ENCODE measurements at regions not wholly inside any gene's neighbourhood (a gene's known extent, or its start where the extent isn't known, plus 50 kb on each side); places are given as distances from the start of the nearest gene placed in this dataset.

DNA sequence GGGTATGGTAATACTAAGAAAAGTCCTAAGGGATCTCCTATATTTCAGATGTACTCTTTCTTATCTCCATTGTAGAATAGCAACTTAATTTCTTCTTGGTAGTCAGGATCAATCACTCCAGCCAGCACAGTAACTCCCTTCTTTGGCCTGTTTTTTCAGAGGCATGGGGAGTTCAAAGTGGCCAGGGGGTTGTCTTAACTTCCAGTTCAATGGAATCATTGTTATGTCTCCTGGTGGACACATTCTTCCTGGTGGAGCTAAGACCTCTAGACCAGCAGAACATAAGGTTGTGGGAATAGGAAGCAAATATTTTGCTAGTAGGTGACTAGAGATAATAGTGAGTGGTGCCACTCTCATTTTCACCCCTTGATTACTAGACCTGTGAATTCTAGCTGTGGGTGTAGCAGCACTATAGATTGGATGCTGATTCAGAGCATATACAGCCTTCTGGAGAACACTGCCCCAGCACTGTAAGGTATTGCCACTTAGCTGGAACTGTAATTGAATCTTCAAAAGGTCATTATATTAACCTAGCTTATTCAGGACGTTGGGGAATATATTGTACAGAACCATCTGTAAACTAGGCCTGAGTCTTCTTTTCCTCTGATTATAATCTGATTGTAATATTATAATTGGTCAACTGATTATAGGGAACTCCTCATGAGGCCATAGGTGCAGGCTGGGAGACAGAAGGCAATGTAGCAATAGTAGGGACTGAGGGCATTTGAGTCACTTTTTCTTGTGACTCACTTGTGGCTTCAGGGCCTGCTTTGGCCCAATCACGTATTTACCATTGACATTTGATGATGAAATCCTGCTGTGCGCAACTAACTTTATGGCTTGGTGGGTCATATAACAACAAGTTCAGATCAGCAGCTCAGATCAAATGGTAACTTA is 60.2 kb upstream of the ATP2B1 start:
- TF ChIP-seq, protein P1, sequence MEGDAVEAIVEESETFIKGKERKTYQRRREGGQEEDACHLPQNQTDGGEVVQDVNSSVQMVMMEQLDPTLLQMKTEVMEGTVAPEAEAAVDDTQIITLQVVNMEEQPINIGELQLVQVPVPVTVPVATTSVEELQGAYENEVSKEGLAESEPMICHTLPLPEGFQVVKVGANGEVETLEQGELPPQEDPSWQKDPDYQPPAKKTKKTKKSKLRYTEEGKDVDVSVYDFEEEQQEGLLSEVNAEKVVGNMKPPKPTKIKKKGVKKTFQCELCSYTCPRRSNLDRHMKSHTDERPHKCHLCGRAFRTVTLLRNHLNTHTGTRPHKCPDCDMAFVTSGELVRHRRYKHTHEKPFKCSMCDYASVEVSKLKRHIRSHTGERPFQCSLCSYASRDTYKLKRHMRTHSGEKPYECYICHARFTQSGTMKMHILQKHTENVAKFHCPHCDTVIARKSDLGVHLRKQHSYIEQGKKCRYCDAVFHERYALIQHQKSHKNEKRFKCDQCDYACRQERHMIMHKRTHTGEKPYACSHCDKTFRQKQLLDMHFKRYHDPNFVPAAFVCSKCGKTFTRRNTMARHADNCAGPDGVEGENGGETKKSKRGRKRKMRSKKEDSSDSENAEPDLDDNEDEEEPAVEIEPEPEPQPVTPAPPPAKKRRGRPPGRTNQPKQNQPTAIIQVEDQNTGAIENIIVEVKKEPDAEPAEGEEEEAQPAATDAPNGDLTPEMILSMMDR (IDR thresholded peaks at IDR 0.05 in 8 of 11, conservative IDR thresholded peaks at IDR 0.05 in 3 of 11) = no peak
- TF ChIP-seq POLR2A (IDR thresholded peaks at IDR 0.05) = no peak

Measured in spleen (tissue), 7 donors.